ENCODE measurements at regions not wholly inside any gene's neighbourhood (a gene's known extent, or its start where the extent isn't known, plus 50 kb on each side); places are given as distances from the start of the nearest gene placed in this dataset.

- no peak for TF ChIP-seq E2F8 (IDR thresholded peaks at IDR 0.05; ENCODE audit: low read depth, partially characterized antibody)
- TF ChIP-seq ZSCAN29 (IDR thresholded peaks at IDR 0.05), result no peak
- TF ChIP-seq RCOR1 (conservative IDR thresholded peaks at IDR 0.05; ENCODE audit: low read depth, low read length), result no peak
Measured at GRCh38 chr1:72932025-72932424, 649.7 kb upstream of the NEGR1 start (continued).

- ChIA-PET RAD21 (ENCODE audit: unreplicated experiment) (no interaction called here), POLR2A (no interaction called here)
- no peak overlapping the region for H2AFZ ChIP-seq (ENCODE audit: control insufficient read depth, low read depth, low read length)
Measured at GRCh38 chr1:72930528-72930927, 648.2 kb upstream of the NEGR1 start.

More at GRCh38 chr1:72930528-72930927, 648.2 kb upstream of the NEGR1 start:
- 28% methylated on average over 3 of the region's 3 CpGs for WGBS (ENCODE audit: insufficient coverage, insufficient replicate concordance, low lambda C conversion rate, missing lambda C conversion rate)
- SMC1A ChIA-PET (ENCODE audit: uncharacterized antibody, unreplicated experiment), result no interaction called here
- CTCF ChIA-PET, result no interaction called here
- in situ Hi-C loops (cut with MboI) (no loop called here), intact Hi-C loops (cut with micrococcal nuclease; ENCODE audit: unreplicated experiment) (no loop called here)
- TF ChIP-seq ASH2L (IDR thresholded peaks at IDR 0.05; ENCODE audit: borderline replicate concordance, low read depth) (no peak), ZNF592 (IDR thresholded peaks at IDR 0.05) (no peak), EED (IDR thresholded peaks at IDR 0.05; ENCODE audit: low read depth) (no peak)
- Histone ChIP-seq H3K9me3 (replicated peaks; ENCODE audit: control insufficient read depth, insufficient read depth, low read length) (no peaks in the 10 kb centered on the region), H3K9ac (ENCODE audit: control insufficient read depth, insufficient read depth, low read length) (no peak overlapping the region), H3K27me3 (replicated peaks in 1 of 2; ENCODE audit: control insufficient read depth in 2 of 2, insufficient read depth in 2 of 2, low read length in 1 of 2) (no peaks in the 10 kb centered on the region), H4K20me1 (ENCODE audit: control insufficient read depth, insufficient read depth) (no peaks in the 10 kb centered on the region), H3K36me3 (ENCODE audit: control insufficient read depth in 2 of 2, insufficient read depth in 2 of 2, low read length in 1 of 2) (no peaks in the 10 kb centered on the region), H3K4me1 (ENCODE audit: control insufficient read depth, insufficient read depth, low read length) (no peaks in the 10 kb centered on the region), H3K4me3 (no peak overlapping the region), H3K79me2 (ENCODE audit: control insufficient read depth, insufficient read depth, low read length) (no peaks in the 10 kb centered on the region), H3K4me2 (ENCODE audit: control insufficient read depth, insufficient read depth) (no peak overlapping the region), H3K27ac (ENCODE audit: control insufficient read depth, insufficient read depth) (no peak overlapping the region)
- no TSS peak for BruUV-seq (replicated peaks)
- FAIRE-seq (no peak), DNase-seq (ENCODE audit: low read depth, low spot score) (no peak), ATAC-seq (no peak)
